ENCODE measurements at regions not wholly inside any gene's neighbourhood (a gene's known extent, or its start where the extent isn't known, plus 50 kb on each side); places are given as distances from the start of the nearest gene placed in this dataset.

DNA sequence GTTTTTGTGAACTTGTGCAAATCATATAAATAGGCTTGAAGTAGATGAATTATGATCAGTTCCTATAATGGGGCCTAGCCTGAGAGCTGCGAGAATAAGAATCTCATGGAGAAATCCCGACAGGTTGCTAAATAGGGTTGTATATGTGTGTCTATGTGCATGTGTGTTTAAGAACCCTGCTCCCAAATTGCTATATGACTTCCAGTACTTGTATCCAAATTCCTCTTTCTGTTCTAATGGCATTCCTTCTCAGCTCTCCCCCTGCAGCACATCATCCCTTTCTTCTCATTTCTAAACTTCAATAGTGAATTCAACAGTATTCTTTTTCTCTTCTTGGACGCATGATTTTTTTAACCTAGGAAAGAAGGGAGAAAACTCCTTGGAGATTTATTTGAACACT is 277.2 kb downstream of the GAS1 start:
- Mint-ChIP-seq H3K4me1 (peaks cover 11% of the 10 kb centered on the region), H3K4me3 (no peak overlapping the region), H3K27ac (no peak overlapping the region), H3K9me3 (ENCODE audit: low read depth) (peaks cover 7% of the 10 kb centered on the region), H3K27me3 (peaks cover 15% of the 10 kb centered on the region), H3K36me3 (ENCODE audit: low read depth) (no peaks in the 10 kb centered on the region)
- CTCF ChIA-PET = no interaction called here
- POLR2A ChIA-PET = no interaction called here
- intact Hi-C loops (cut with DNase I, micrococcal nuclease) = no loop called here
- DNase-seq (no peak), ATAC-seq (no peak)

DNA sequence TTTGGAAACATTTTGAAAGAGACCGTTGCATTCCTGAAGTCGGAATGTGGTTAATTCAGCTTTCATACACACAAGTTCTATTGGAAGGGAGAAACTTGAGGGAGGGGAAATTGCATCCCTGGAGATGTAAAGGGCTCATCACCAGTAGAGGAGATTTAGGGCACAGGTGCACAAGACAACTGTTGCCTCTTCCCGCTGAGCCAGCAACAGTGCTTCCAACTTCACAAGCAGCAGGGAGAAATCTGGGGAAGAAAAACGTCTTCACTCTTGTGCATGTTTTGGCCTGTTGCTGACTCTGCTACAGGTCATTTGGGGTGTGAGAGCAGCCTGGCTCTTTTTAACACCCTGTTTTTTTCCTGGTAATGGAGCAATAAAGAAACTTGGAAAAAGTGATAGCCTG is 277.9 kb downstream of the GAS1 start:
- intact Hi-C loops (cut with DNase I, micrococcal nuclease) = no loop called here
- DNase-seq = no peak
- peaks cover 7% of the 10 kb centered on the region for H3K9me3 Mint-ChIP-seq (ENCODE audit: low read depth)
- no peak overlapping the region for H3K27ac Mint-ChIP-seq
- ATAC-seq = no peak
- CTCF ChIA-PET = no interaction called here
- H3K27me3 Mint-ChIP-seq = peaks cover 18% of the 10 kb centered on the region
- no peaks in the 10 kb centered on the region for H3K36me3 Mint-ChIP-seq (ENCODE audit: low read depth)
- POLR2A ChIA-PET = no interaction called here
- H3K4me3 Mint-ChIP-seq = no peak overlapping the region
- peaks cover 11% of the 10 kb centered on the region for H3K4me1 Mint-ChIP-seq

DNA sequence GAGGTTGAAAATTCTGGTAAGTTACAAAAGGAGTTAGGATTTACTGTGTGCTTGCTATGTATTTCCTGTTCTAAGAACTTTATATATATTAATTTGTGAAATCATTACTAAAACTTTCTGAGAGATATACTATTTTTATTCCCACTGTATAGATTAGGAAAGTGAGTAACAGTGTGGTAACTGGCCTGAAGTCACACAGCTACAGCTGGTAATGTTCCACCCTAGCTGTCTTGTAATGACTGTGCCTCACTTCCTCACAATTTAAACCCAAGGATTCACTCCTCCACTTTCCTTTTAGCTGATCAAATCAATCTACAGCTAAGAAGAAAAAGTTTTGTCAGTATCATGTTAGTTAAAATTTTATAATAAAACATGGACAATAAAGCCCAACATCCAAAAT is 278.8 kb downstream of the GAS1 start:
- H3K9me3 Mint-ChIP-seq (ENCODE audit: low read depth) = peaks cover 7% of the 10 kb centered on the region
- intact Hi-C loops (cut with DNase I, micrococcal nuclease) = no loop called here
- H3K36me3 Mint-ChIP-seq (ENCODE audit: low read depth) = no peaks in the 10 kb centered on the region
- H3K4me1 Mint-ChIP-seq = peaks cover 11% of the 10 kb centered on the region
- POLR2A ChIA-PET = no interaction called here
- CTCF ChIA-PET = interaction anchor here (1.1 kb wide), 1 partner anchor 8 kb away, joined by 3 read pairs; no protein-coding TSS in a partner anchor
- peaks cover 18% of the 10 kb centered on the region for H3K27me3 Mint-ChIP-seq
- DNase-seq (peak; percentile 23), ATAC-seq (peak; percentile 82)
- no peak overlapping the region for H3K27ac Mint-ChIP-seq
- no peak overlapping the region for H3K4me3 Mint-ChIP-seq

DNA sequence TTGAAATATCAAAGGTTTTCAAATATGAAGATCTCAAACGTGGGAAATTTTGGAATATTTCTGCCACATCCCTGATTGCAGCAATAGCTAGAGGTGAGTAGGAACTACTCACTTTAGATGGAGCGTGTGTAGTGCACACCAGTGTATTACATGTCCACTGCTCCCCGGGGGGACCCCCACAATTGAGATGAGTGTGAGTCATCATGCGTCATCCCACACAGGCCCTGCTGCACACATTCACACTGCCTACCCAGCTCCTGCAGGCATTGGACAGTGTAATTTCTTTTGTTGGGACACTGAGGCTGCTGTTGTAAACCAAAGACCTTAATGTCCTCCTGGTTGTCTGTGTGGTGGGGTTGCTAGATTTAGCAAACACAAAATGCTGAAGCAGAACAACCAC is 280.0 kb downstream of the GAS1 start:
- Mint-ChIP-seq H3K9me3 (ENCODE audit: low read depth) (peaks cover 7% of the 10 kb centered on the region), H3K4me3 (no peak overlapping the region), H3K36me3 (ENCODE audit: low read depth) (no peaks in the 10 kb centered on the region), H3K27me3 (peaks cover 18% of the 10 kb centered on the region), H3K27ac (no peak overlapping the region), H3K4me1 (peaks cover 11% of the 10 kb centered on the region)
- POLR2A ChIA-PET = no interaction called here
- DNase-seq (peak; percentile 23), ATAC-seq (peak; percentile 42)
- CTCF ChIA-PET = interaction anchor here (1.1 kb wide), 1 partner anchor 9 kb away, joined by 3 read pairs; no protein-coding TSS in a partner anchor
- intact Hi-C loops (cut with DNase I, micrococcal nuclease) = no loop called here

DNA sequence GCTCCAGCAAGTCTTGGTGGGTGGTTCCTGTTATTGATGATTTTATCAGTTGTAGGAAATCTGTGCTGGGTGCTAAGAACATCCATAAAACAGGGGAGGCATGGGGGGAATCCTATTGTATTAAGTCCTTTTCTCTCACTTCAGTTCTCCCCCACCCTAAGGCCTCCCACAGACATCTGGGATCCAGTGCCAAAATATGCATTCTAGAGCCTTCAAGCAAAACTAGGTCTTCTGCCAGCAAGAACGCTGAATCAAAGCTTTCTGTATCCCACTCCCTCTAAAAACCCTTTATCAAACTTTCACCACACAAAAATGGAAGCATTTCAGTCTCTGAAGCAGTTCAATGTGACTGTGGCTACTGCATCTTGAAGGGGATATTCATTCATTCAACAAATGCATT is 281.9 kb downstream of the GAS1 start:
- Mint-ChIP-seq H3K36me3 (ENCODE audit: low read depth) (no peaks in the 10 kb centered on the region), H3K9me3 (ENCODE audit: low read depth) (no peaks in the 10 kb centered on the region), H3K27ac (no peak overlapping the region), H3K4me1 (peaks cover 13% of the 10 kb centered on the region), H3K4me3 (no peak overlapping the region), H3K27me3 (peaks cover 16% of the 10 kb centered on the region)
- ChIA-PET CTCF (no interaction called here), POLR2A (no interaction called here)
- intact Hi-C loops (cut with DNase I, micrococcal nuclease) = no loop called here
- DNase-seq = no peak
- no peak for ATAC-seq

DNA sequence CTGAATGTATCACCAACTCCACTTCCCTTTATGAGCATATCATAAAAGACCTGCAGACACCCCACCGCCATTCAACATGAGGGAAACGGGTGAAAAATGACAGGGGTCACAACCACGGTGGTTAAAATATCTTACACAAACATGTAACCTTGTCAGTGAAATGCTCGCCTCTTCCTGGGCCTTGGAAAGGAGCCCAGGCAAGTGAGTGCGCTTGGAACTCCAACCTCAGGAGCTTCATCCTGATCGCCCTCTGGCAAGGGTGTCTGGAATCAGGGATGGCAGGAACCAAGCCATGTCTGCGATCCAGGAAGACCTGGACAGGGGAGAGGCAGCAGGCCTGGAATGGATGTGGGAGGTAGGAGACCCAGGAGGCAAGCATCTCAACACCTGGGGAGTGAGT is 282.7 kb downstream of the GAS1 start:
- Mint-ChIP-seq H3K27ac (no peak overlapping the region), H3K4me3 (no peak overlapping the region), H3K9me3 (ENCODE audit: low read depth) (no peaks in the 10 kb centered on the region), H3K4me1 (peaks cover 20% of the 10 kb centered on the region), H3K36me3 (ENCODE audit: low read depth) (no peaks in the 10 kb centered on the region), H3K27me3 (peaks cover 18% of the 10 kb centered on the region)
- ChIA-PET CTCF (no interaction called here), POLR2A (no interaction called here)
- intact Hi-C loops (cut with DNase I, micrococcal nuclease) = no loop called here
- DNase-seq = no peak
- ATAC-seq = no peak

DNA sequence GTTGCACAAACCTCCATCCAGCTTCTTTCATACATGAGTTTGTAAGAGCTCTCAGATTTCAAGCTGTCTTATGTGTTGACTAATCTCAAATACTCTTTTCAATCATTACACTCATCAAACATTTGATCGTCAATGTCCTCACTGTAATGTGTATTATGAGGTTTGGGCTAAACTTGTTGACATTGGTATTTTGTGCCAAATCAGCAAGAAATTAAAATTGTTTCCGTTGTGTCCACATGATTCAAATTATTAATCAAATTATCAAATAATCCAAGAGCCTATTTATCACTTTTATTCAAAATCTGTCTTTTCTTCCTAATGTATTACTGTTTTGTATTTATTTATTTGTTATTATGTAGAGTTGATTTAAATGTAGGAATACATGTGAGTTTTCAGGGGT is 283.4 kb downstream of the GAS1 start:
- Mint-ChIP-seq H3K9me3 (ENCODE audit: low read depth) (no peaks in the 10 kb centered on the region), H3K27ac (no peak overlapping the region), H3K27me3 (peaks cover 18% of the 10 kb centered on the region), H3K4me1 (peaks cover 24% of the 10 kb centered on the region), H3K36me3 (ENCODE audit: low read depth) (no peaks in the 10 kb centered on the region), H3K4me3 (no peak overlapping the region)
- ATAC-seq (no peak), DNase-seq (no peak)
- ChIA-PET CTCF (no interaction called here), POLR2A (no interaction called here)
- intact Hi-C loops (cut with DNase I, micrococcal nuclease) = no loop called here

DNA sequence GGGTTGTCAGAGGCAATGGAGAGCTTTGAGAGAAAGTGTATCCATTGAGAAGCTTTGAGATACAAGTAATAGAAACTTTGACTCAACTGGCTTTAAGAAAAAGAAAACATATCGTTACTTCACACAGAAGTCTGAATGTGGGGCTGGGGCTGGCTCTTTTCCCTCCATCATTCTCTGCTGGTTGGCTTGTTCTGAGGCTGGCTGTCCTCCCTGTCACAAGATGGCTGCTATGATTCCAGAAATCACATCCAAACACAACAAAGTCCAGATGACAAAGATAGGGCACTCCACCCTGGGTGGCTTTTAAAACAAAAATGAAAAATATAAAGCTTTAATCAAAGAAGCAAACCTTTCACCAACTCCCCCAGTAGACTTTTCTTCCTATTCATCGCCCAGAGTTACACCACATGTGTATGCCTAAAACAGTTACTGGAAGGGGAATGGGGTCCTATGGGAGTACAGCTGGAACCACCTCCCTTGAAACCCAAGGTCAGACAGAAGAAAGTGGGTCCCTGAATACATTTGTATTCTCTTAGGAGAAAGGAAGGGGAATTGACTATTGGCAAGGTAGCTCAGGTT is 284.3 kb downstream of the GAS1 start:
- no peak for ATAC-seq
- no peaks in the 10 kb centered on the region for H3K36me3 Mint-ChIP-seq (ENCODE audit: low read depth)
- H3K4me3 Mint-ChIP-seq = no peak overlapping the region

DNA sequence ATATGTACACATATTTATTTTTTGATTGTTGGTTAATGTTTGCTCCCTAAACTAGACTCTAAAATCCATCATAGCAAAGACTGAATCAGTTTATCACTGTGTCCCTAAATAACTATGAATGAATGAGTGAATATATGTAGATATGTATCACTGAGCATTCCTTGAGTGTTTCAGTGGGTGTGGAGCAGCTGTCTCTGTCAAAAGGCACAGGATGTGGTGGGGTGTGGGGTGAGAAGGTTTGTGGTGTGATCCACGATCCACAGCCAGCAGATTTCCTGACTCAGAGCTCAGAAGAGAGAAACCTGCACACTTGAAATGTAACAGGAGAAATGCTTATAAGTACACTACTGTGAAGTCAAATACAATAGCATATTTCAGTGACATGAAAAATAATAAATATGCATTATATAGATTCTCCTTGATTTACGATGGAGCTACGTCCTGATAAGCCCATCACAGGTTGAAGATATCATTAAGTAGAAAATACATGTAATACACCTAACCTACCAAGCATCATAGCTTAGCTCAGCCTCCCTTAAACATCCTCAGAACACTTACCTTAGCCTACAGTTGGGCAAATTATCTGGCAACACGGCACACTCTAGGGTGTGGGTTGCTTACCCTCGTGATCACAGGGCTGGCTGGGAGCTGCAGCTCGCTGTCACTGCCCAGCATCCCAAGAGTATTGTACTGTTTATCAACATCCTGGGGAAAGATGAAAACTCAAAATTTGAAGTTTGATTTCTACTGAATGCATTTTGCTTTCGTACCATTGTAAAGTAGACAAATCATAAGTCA is 287.0 kb downstream of the GAS1 start:
- peaks cover 10% of the 10 kb centered on the region for H3K27me3 Mint-ChIP-seq
- no peak overlapping the region for H3K27ac Mint-ChIP-seq
- H3K9me3 Mint-ChIP-seq (ENCODE audit: low read depth) = no peaks in the 10 kb centered on the region
- POLR2A ChIA-PET = no interaction called here
- H3K4me1 Mint-ChIP-seq = peaks cover 13% of the 10 kb centered on the region
- intact Hi-C loops (cut with DNase I, micrococcal nuclease) = no loop called here
- no peak overlapping the region for H3K4me3 Mint-ChIP-seq
- ATAC-seq (peak; percentile 51), DNase-seq (peak; percentile 45)
- no peaks in the 10 kb centered on the region for H3K36me3 Mint-ChIP-seq (ENCODE audit: low read depth)
- CTCF ChIA-PET = interaction anchor here (0.7 to 1.1 kb wide), 2 partner anchors 11 to 1001 kb away, joined by 3 to 5 read pairs; no protein-coding TSS in a partner anchor

More for the DNA sequence above, 284.3 kb downstream of the GAS1 start:
- no peaks in the 10 kb centered on the region for H3K9me3 Mint-ChIP-seq (ENCODE audit: low read depth)
- ChIA-PET CTCF (interaction anchor here (0.7 kb wide), 1 partner anchor 175 kb away, joined by 4 read pairs; no protein-coding TSS in a partner anchor), POLR2A (interaction anchor here (0.6 kb wide), 1 partner anchor 598 kb away, joined by 4 read pairs; no protein-coding TSS in a partner anchor)
- peaks cover 20% of the 10 kb centered on the region for H3K4me1 Mint-ChIP-seq
- H3K27me3 Mint-ChIP-seq = peaks cover 17% of the 10 kb centered on the region
- intact Hi-C loops (cut with DNase I, micrococcal nuclease) = no loop called here
- no peak for DNase-seq
- no peak overlapping the region for H3K27ac Mint-ChIP-seq

DNA sequence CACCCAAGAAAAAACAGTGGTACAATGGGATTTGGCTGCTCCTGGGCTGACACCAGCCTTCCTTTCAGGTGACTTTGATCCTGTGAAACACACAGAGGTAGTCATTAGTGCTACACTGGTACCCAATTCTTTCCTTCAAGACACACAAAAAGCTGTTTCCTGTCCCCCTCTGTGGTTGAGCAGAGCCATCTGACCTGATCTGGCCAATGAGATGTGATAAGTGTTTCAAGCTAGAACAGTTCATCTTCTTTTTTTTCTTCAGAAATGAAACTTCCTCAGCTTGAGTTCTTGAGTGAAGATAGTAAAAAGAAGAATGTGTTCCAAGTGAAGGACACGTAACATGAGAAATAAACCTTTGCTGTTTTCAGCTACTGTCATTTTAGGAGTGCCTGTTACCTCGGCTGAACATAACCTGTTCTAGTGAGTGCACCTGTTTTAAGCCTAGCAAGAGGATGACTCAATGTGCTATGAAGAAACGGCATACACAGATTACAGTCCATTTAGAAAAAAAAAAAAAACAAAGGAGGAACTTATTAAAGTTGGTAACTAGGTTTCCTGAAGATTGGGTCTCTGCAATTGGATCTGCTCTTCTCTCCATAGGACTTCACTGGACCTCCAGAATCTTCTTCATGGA is 287.8 kb downstream of the GAS1 start:
- peaks cover 8% of the 10 kb centered on the region for H3K27me3 Mint-ChIP-seq
- no peak overlapping the region for H3K27ac Mint-ChIP-seq
- H3K36me3 Mint-ChIP-seq (ENCODE audit: low read depth) = no peaks in the 10 kb centered on the region
- intact Hi-C loops (cut with DNase I, micrococcal nuclease) = no loop called here
- H3K4me3 Mint-ChIP-seq = no peak overlapping the region
- H3K4me1 Mint-ChIP-seq = peaks cover 13% of the 10 kb centered on the region
- ChIA-PET POLR2A (no interaction called here), CTCF (no interaction called here)
- DNase-seq = no peak
- H3K9me3 Mint-ChIP-seq (ENCODE audit: low read depth) = no peaks in the 10 kb centered on the region
- ATAC-seq = peak; percentile 73

DNA sequence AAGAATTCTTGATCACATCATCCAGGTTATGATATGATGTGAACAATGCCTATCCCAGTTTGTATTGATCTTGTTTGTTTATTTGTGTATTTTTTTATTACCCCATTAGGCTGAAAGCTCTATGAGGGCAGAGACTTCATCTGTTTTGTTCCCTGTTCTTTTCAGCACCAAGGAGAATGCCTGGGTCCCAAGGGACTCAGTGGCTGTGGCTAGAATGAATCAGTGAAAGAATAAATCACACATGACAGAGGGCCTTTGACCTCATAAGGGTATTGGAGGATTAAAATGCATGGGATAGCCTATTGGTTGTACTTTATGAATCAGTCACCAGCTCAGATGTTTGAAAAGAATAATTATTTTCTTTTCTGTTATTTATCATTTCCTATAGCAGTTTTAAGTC is 292.2 kb downstream of the GAS1 start:
- ChIA-PET CTCF (no interaction called here), POLR2A (no interaction called here)
- intact Hi-C loops (cut with DNase I, micrococcal nuclease) = no loop called here
- Mint-ChIP-seq H3K27me3 (peaks cover 10% of the 10 kb centered on the region), H3K4me3 (no peak overlapping the region), H3K9me3 (ENCODE audit: low read depth) (peaks cover 6% of the 10 kb centered on the region), H3K27ac (no peak overlapping the region), H3K36me3 (ENCODE audit: low read depth) (no peaks in the 10 kb centered on the region), H3K4me1 (peaks cover 9% of the 10 kb centered on the region)
- DNase-seq (no peak), ATAC-seq (no peak)

DNA sequence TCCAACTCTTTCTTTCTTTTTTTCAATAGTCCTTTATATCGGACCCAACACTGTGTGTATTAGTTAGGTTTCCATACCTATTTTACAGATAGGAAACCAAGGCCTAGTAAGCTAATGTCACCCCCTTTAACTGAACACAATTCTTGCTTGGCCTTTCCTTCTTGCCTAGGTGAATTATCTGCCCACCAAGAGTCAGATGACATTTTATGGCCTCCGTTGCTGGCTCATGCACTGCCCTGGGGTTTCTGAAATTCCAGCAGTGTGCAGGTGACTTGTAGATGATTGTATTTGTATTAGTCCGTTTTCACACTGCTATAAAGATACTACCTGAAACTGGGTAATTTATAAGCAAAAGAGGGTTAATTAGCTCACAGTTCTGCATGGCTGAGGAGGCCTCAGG is 293.8 kb downstream of the GAS1 start:
- Mint-ChIP-seq H3K4me3 (no peak overlapping the region), H3K4me1 (no peaks in the 10 kb centered on the region), H3K36me3 (ENCODE audit: low read depth) (no peaks in the 10 kb centered on the region), H3K27ac (no peak overlapping the region), H3K27me3 (peaks cover 9% of the 10 kb centered on the region), H3K9me3 (ENCODE audit: low read depth) (peaks cover 6% of the 10 kb centered on the region)
- intact Hi-C loops (cut with DNase I, micrococcal nuclease) = no loop called here
- ATAC-seq (no peak), DNase-seq (no peak)
- CTCF ChIA-PET = no interaction called here
- POLR2A ChIA-PET = no interaction called here

Measured in activated CD4-positive, alpha-beta T cell treated with anti-CD3 and anti-CD28 coated beads for 36 hours (primary cell).